Colonic mucosa (tissue), 4 donors: ENCODE measurements at regions not wholly inside any gene's neighbourhood (a gene's known extent, or its start where the extent isn't known, plus 50 kb on each side); places are given as distances from the start of the nearest gene placed in this dataset.

Source experiments
- DNase-seq: peaks from one replicate; pipeline ENCODE4 v3.0.0-alpha.2; 2020
- H3K27ac ChIP-seq: fragments of 200-600 bp; one replicate; pipeline ENCODE4 v1.8.0; 2021
- H3K27me3 ChIP-seq: fragments of 200-600 bp; one replicate; pipeline ENCODE4 v1.8.0; 2021
- H3K36me3 ChIP-seq: fragments of 200-600 bp; one replicate; pipeline ENCODE4 v1.8.0; 2021
- H3K4me1 ChIP-seq: fragments of 200-600 bp; one replicate; pipeline ENCODE4 v1.8.0; 2021; ENCODE audit warnings: mild to moderate bottlenecking
- H3K4me3 ChIP-seq: fragments of 200-600 bp; one replicate; pipeline ENCODE4 v1.8.0; 2021
- H3K9ac ChIP-seq, 2 donors: one replicate each; pipeline ENCODE4 v1.7.0; 2013; ENCODE audit warnings: control low read depth in 2 of 2, low read depth in 2 of 2, low read length in 2 of 2
- H3K9me3 ChIP-seq: fragments of 200-600 bp; one replicate; pipeline ENCODE4 v1.8.0; 2021
- CTCF ChIP-seq: fragments of 200-600 bp; IDR thresholded peaks from one replicate; pipeline ENCODE4 v1.8.0; 2022; ENCODE audit warnings: antibody characterized with exemption, mild to moderate bottlenecking
- intact Hi-C: fragments of 100-400 bp; cut with DNase I; formaldehyde crosslinking; loops from one replicate; pipeline ENCODE4 v1.14.1; 2022
- donor health status: healthy.
- donor health status: DM: no; HTN: no; CAD: no.
- donor health status: DM: no; HTN: no; CAD: no.

- Histone ChIP-seq H3K27ac (no peak overlapping the region), H3K9me3 (no peaks in the 10 kb centered on the region), H3K27me3 (no peaks in the 10 kb centered on the region), H3K4me3 (no peak overlapping the region), H3K9ac (no peak overlapping the region), H3K36me3 (no peaks in the 10 kb centered on the region), H3K4me1 (no peaks in the 10 kb centered on the region)
- intact Hi-C loops: no loop called here
- TF ChIP-seq CTCF: no peak
- no peak for DNase-seq
These were observed 188.8 kb upstream of the ST8SIA4 start for GRCh38 chr5:101091902-101092301.

- intact Hi-C loops: no loop called here
- Histone ChIP-seq H3K4me3 (no peak overlapping the region), H3K36me3 (no peaks in the 10 kb centered on the region), H3K9ac (no peak overlapping the region), H3K27me3 (no peaks in the 10 kb centered on the region), H3K27ac (no peak overlapping the region), H3K9me3 (no peaks in the 10 kb centered on the region), H3K4me1 (no peaks in the 10 kb centered on the region)
- no peak for TF ChIP-seq CTCF
- no peak for DNase-seq
These were observed 181.3 kb upstream of the ST8SIA4 start for GRCh38 chr5:101084353-101084752.

- H3K27me3 ChIP-seq: no peaks in the 10 kb centered on the region
- no peak for DNase-seq
- no peaks in the 10 kb centered on the region for H3K9me3 ChIP-seq
These were observed 177.6 kb upstream of the ST8SIA4 start for GRCh38 chr5:101080462-101081240.

GRCh38 chr5:101068298-101068697 lies 165.2 kb upstream of the ST8SIA4 start:
- no peak for DNase-seq
- Histone ChIP-seq H3K9ac (no peak overlapping the region), H3K4me3 (no peak overlapping the region), H3K4me1 (no peaks in the 10 kb centered on the region), H3K27ac (no peak overlapping the region), H3K36me3 (no peaks in the 10 kb centered on the region), H3K9me3 (no peaks in the 10 kb centered on the region), H3K27me3 (no peaks in the 10 kb centered on the region)
- intact Hi-C loops: no loop called here
- no peak for TF ChIP-seq CTCF

More at GRCh38 chr5:101080462-101081240, 177.6 kb upstream of the ST8SIA4 start:
- Histone ChIP-seq H3K4me1 (no peaks in the 10 kb centered on the region), H3K27ac (no peak overlapping the region), H3K9ac (no peak overlapping the region), H3K4me3 (no peak overlapping the region), H3K36me3 (no peaks in the 10 kb centered on the region)
- intact Hi-C loops: no loop called here
- TF ChIP-seq CTCF: no peak

- TF ChIP-seq CTCF: no peak
- no peak overlapping the region for H3K4me3 ChIP-seq
- H3K27ac ChIP-seq: no peak overlapping the region
- H3K27me3 ChIP-seq: no peaks in the 10 kb centered on the region
- intact Hi-C loops: no loop called here
- no peak overlapping the region for H3K9ac ChIP-seq
- H3K36me3 ChIP-seq: no peaks in the 10 kb centered on the region
- no peaks in the 10 kb centered on the region for H3K4me1 ChIP-seq
- no peak for DNase-seq
- H3K9me3 ChIP-seq: no peaks in the 10 kb centered on the region
These were observed 164.3 kb upstream of the ST8SIA4 start for GRCh38 chr5:101067429-101067828.
